ENCODE measurements at regions not wholly inside any gene's neighbourhood (a gene's known extent, or its start where the extent isn't known, plus 50 kb on each side); places are given as distances from the start of the nearest gene placed in this dataset.

GRCh38 chr1:199706826-199707606 is 320.5 kb upstream of the NR5A2 start:
- in situ Hi-C loops (cut with MboI; ENCODE audit: low sequenced_read_pairs): no loop called here

GRCh38 chr1:199710974-199711373 is 316.5 kb upstream of the NR5A2 start:
- in situ Hi-C loops (cut with MboI; ENCODE audit: low sequenced_read_pairs): no loop called here

- in situ Hi-C loops (cut with MboI; ENCODE audit: low sequenced_read_pairs): no loop called here
Measured at GRCh38 chr1:199716729-199717128, 310.8 kb upstream of the NR5A2 start.

- in situ Hi-C loops (cut with MboI; ENCODE audit: low sequenced_read_pairs): no loop called here
Measured at GRCh38 chr1:199719156-199719842, 308.2 kb upstream of the NR5A2 start.

GRCh38 chr1:199720496-199720895 is 307.0 kb upstream of the NR5A2 start:
- in situ Hi-C loops (cut with MboI; ENCODE audit: low sequenced_read_pairs): no loop called here

- in situ Hi-C loops (cut with MboI; ENCODE audit: low sequenced_read_pairs): no loop called here
Measured at GRCh38 chr1:199721001-199721400, 306.5 kb upstream of the NR5A2 start.

- in situ Hi-C loops (cut with MboI; ENCODE audit: low sequenced_read_pairs): no loop called here
Measured at GRCh38 chr1:199723250-199723956, 304.1 kb upstream of the NR5A2 start.

GRCh38 chr1:199724049-199724448 is 303.5 kb upstream of the NR5A2 start:
- in situ Hi-C loops (cut with MboI; ENCODE audit: low sequenced_read_pairs): no loop called here

GRCh38 chr1:199725002-199725565 is 302.4 kb upstream of the NR5A2 start:
- in situ Hi-C loops (cut with MboI; ENCODE audit: low sequenced_read_pairs): no loop called here

- in situ Hi-C loops (cut with MboI; ENCODE audit: low sequenced_read_pairs): no loop called here
Measured at GRCh38 chr1:199727682-199728081, 299.8 kb upstream of the NR5A2 start.

GRCh38 chr1:199728345-199728744 is 299.2 kb upstream of the NR5A2 start:
- in situ Hi-C loops (cut with MboI; ENCODE audit: low sequenced_read_pairs): no loop called here

GRCh38 chr1:199733125-199733524 is 294.4 kb upstream of the NR5A2 start:
- in situ Hi-C loops (cut with MboI; ENCODE audit: low sequenced_read_pairs): no loop called here

- in situ Hi-C loops (cut with MboI; ENCODE audit: low sequenced_read_pairs): no loop called here
Measured at GRCh38 chr1:199734186-199734585, 293.3 kb upstream of the NR5A2 start.

GRCh38 chr1:199735660-199736059 is 291.9 kb upstream of the NR5A2 start:
- in situ Hi-C loops (cut with MboI; ENCODE audit: low sequenced_read_pairs): no loop called here

- in situ Hi-C loops (cut with MboI; ENCODE audit: low sequenced_read_pairs): no loop called here
Measured at GRCh38 chr1:199736646-199737045, 290.9 kb upstream of the NR5A2 start.

- in situ Hi-C loops (cut with MboI; ENCODE audit: low sequenced_read_pairs): no loop called here
Measured at GRCh38 chr1:199741586-199741985, 285.9 kb upstream of the NR5A2 start.

- in situ Hi-C loops (cut with MboI; ENCODE audit: low sequenced_read_pairs): no loop called here
Measured at GRCh38 chr1:199742547-199742946, 285.0 kb upstream of the NR5A2 start.

- in situ Hi-C loops (cut with MboI; ENCODE audit: low sequenced_read_pairs): no loop called here
Measured at GRCh38 chr1:199743227-199743626, 284.3 kb upstream of the NR5A2 start.

- in situ Hi-C loops (cut with MboI; ENCODE audit: low sequenced_read_pairs): no loop called here
Measured at GRCh38 chr1:199746666-199747384, 280.7 kb upstream of the NR5A2 start.

GRCh38 chr1:199747984-199748383 is 279.5 kb upstream of the NR5A2 start:
- in situ Hi-C loops (cut with MboI; ENCODE audit: low sequenced_read_pairs): no loop called here

- in situ Hi-C loops (cut with MboI; ENCODE audit: low sequenced_read_pairs): no loop called here
Measured at GRCh38 chr1:199751506-199751905, 276.0 kb upstream of the NR5A2 start.
